ENCODE measurements at regions not wholly inside any gene's neighbourhood (a gene's known extent, or its start where the extent isn't known, plus 50 kb on each side); places are given as distances from the start of the nearest gene placed in this dataset.

DNA sequence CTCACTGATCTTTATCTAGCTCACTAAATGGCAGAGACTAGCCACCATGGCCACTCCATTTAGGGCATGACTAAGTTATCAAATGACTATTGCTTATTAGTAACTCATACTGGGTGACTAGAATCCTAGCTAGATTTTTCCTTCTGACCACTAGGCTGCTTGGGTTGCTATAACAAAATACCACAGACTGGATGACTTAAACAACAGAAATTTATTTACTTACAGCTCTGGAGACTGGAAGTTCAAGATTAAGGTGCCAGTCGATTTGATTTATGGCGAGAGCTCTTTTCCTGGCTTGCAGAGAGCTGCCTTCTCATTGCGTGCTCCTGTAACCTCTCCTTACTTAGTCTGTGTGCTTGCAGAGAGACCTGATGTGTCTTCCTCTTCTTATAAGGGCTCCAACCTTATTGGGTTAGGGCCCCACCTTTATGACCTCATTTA, 55.0 kb upstream of the APC start:
- Mint-ChIP-seq H3K4me1 (peaks cover 14% of the 10 kb centered on the region; the same call in 2 of the 3 replicates), H3K4me3 (no peak overlapping the region), H3K36me3 (ENCODE audit: low read depth) (no peaks in the 10 kb centered on the region), H3K9me3 (no peaks in the 10 kb centered on the region), H3K27ac (no peak overlapping the region), H3K27me3 (ENCODE audit: insufficient read depth, low read depth, poor library complexity) (no peaks in the 10 kb centered on the region)
- H3K4me2 ChIP-seq = no peak overlapping the region
- H3K36me3 ChIP-seq (ENCODE audit: insufficient read depth) = no peaks in the 10 kb centered on the region
- H3K9me2 ChIP-seq (ENCODE audit: insufficient read depth) = no peaks in the 10 kb centered on the region
- H2AFZ ChIP-seq = no peak overlapping the region
- peaks cover 9% of the 10 kb centered on the region for H3K4me1 ChIP-seq (ENCODE audit: insufficient read depth)
- no peak overlapping the region for H3K4me3 ChIP-seq
- H3K27me3 ChIP-seq (ENCODE audit: insufficient read depth) = no peaks in the 10 kb centered on the region
- no peak overlapping the region for H3K27ac ChIP-seq (ENCODE audit: low read depth)
- H3F3A ChIP-seq (replicated peaks; ENCODE audit: low read depth) = no peaks in the 10 kb centered on the region
- H3K79me2 ChIP-seq (replicated peaks; ENCODE audit: insufficient read depth) = no peaks in the 10 kb centered on the region
- no peaks in the 10 kb centered on the region for H4K20me1 ChIP-seq (replicated peaks; ENCODE audit: insufficient read depth)
- no peak for TF ChIP-seq ZNF114 (CRISPR knock-in tag; IDR thresholded peaks at IDR 0.05)
- no peak for TF ChIP-seq REST (IDR thresholded peaks at IDR 0.05; ENCODE audit: unreplicated experiment)
- no peak for TF ChIP-seq CTCF (conservative IDR thresholded peaks at IDR 0.05; ENCODE audit: low read depth in 2 of 2)
- no peak for TF ChIP-seq ETS1 (IDR thresholded peaks at IDR 0.05)
- no peak for TF ChIP-seq EZH2 (IDR thresholded peaks at IDR 0.05; ENCODE audit: low read depth, unreplicated experiment)
- TF ChIP-seq JUNB (IDR thresholded peaks at IDR 0.05; ENCODE audit: unreplicated experiment) = no peak
- TF ChIP-seq EZH2phosphoT487 (IDR thresholded peaks at IDR 0.05; ENCODE audit: unreplicated experiment) = no peak
- TF ChIP-seq STAT1 (IDR thresholded peaks at IDR 0.05; ENCODE audit: unreplicated experiment) = no peak
- TF ChIP-seq ZNF331 (CRISPR knock-in tag; IDR thresholded peaks at IDR 0.05; ENCODE audit: low read depth) = no peak
- no peak for TF ChIP-seq CREB1 (CRISPR knock-in tag; IDR thresholded peaks at IDR 0.05; ENCODE audit: low read depth)
- no peak for TF ChIP-seq NANOG (IDR thresholded peaks at IDR 0.05; ENCODE audit: borderline replicate concordance)
- TF ChIP-seq, protein P1, sequence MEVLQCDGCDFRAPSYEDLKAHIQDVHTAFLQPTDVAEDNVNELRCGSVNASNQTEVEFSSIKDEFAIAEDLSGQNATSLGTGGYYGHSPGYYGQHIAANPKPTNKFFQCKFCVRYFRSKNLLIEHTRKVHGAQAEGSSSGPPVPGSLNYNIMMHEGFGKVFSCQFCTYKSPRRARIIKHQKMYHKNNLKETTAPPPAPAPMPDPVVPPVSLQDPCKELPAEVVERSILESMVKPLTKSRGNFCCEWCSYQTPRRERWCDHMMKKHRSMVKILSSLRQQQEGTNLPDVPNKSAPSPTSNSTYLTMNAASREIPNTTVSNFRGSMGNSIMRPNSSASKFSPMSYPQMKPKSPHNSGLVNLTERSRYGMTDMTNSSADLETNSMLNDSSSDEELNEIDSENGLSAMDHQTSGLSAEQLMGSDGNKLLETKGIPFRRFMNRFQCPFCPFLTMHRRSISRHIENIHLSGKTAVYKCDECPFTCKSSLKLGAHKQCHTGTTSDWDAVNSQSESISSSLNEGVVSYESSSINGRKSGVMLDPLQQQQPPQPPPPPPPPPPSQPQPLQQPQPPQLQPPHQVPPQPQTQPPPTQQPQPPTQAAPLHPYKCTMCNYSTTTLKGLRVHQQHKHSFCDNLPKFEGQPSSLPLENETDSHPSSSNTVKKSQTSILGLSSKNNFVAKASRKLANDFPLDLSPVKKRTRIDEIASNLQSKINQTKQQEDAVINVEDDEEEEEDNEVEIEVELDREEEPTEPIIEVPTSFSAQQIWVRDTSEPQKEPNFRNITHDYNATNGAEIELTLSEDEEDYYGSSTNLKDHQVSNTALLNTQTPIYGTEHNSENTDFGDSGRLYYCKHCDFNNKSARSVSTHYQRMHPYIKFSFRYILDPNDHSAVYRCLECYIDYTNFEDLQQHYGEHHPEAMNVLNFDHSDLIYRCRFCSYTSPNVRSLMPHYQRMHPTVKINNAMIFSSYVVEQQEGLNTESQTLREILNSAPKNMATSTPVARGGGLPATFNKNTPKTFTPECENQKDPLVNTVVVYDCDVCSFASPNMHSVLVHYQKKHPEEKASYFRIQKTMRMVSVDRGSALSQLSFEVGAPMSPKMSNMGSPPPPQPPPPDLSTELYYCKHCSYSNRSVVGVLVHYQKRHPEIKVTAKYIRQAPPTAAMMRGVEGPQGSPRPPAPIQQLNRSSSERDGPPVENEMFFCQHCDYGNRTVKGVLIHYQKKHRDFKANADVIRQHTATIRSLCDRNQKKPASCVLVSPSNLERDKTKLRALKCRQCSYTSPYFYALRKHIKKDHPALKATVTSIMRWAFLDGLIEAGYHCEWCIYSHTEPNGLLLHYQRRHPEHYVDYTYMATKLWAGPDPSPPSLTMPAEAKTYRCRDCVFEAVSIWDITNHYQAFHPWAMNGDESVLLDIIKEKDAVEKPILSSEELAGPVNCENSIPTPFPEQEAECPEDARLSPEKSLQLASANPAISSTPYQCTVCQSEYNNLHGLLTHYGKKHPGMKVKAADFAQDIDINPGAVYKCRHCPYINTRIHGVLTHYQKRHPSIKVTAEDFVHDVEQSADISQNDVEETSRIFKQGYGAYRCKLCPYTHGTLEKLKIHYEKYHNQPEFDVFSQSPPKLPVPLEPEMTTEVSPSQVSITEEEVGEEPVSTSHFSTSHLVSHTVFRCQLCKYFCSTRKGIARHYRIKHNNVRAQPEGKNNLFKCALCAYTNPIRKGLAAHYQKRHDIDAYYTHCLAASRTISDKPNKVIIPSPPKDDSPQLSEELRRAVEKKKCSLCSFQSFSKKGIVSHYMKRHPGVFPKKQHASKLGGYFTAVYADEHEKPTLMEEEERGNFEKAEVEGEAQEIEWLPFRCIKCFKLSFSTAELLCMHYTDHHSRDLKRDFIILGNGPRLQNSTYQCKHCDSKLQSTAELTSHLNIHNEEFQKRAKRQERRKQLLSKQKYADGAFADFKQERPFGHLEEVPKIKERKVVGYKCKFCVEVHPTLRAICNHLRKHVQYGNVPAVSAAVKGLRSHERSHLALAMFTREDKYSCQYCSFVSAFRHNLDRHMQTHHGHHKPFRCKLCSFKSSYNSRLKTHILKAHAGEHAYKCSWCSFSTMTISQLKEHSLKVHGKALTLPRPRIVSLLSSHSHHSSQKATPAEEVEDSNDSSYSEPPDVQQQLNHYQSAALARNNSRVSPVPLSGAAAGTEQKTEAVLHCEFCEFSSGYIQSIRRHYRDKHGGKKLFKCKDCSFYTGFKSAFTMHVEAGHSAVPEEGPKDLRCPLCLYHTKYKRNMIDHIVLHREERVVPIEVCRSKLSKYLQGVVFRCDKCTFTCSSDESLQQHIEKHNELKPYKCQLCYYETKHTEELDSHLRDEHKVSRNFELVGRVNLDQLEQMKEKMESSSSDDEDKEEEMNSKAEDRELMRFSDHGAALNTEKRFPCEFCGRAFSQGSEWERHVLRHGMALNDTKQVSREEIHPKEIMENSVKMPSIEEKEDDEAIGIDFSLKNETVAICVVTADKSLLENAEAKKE (CRISPR knock-in tag; IDR thresholded peaks at IDR 0.05) = no peak
- TF ChIP-seq POLR2AphosphoS5 (IDR thresholded peaks at IDR 0.05; ENCODE audit: low read depth) = no peak
- ATAC-seq (no peak), DNase-seq (ENCODE audit: low spot score) (no peak)

All from GM23338 (cell line).